ENCODE measurements at regions not wholly inside any gene's neighbourhood (a gene's known extent, or its start where the extent isn't known, plus 50 kb on each side); places are given as distances from the start of the nearest gene placed in this dataset.

GRCh38 chr9:79353856-79354520 lies 217.8 kb upstream of the TLE4 start:
- DNase-seq (ENCODE audit: low spot score in 2 of 2): no peak
- no peak overlapping the region for H3K27ac ChIP-seq

DNA sequence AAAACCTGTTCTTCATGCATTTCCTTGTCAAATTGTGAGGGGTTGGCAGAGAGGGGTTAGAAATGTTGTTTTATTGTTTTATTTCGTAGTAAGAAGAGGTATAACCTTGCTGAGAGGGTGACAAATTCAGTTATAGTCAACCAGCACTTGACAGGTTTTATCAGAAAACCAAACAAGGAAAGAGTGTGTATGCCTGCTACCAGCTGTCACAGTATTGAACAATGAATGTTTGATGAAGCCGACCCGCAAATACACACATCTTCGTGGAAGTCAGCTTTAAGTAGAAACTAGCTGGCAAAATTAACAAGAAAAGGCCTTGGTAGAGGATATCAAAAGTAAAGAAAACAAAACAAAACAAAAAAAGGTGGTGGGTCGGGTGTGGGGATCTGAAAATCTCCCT lies 214.6 kb upstream of the TLE4 start:
- no peak for TF ChIP-seq POLR2AphosphoS5 (IDR thresholded peaks at IDR 0.05)
- TF ChIP-seq CTCF (IDR thresholded peaks at IDR 0.05): no peak
- no peak for TF ChIP-seq POLR2A (IDR thresholded peaks at IDR 0.05)
- H3K36me3 ChIP-seq: no peaks in the 10 kb centered on the region
- no peak overlapping the region for H3K27ac ChIP-seq
- no peak for DNase-seq (ENCODE audit: low spot score in 2 of 2)
- H3K9me3 ChIP-seq: no peaks in the 10 kb centered on the region
- no peaks in the 10 kb centered on the region for H3K4me1 ChIP-seq
- no peaks in the 10 kb centered on the region for H3K27me3 ChIP-seq
- intact Hi-C loops (cut with DNase I; ENCODE audit: low total_unique reads): no loop called here
- H3K4me3 ChIP-seq: no peak overlapping the region

More at GRCh38 chr9:79353856-79354520, 217.8 kb upstream of the TLE4 start:
- intact Hi-C loops (cut with DNase I; ENCODE audit: low total_unique reads): no loop called here
- Histone ChIP-seq H3K9me3 (no peaks in the 10 kb centered on the region), H3K36me3 (no peaks in the 10 kb centered on the region), H3K4me3 (no peak overlapping the region), H3K4me1 (no peaks in the 10 kb centered on the region), H3K27me3 (no peaks in the 10 kb centered on the region)
- no peak for TF ChIP-seq POLR2A (IDR thresholded peaks at IDR 0.05)

DNA sequence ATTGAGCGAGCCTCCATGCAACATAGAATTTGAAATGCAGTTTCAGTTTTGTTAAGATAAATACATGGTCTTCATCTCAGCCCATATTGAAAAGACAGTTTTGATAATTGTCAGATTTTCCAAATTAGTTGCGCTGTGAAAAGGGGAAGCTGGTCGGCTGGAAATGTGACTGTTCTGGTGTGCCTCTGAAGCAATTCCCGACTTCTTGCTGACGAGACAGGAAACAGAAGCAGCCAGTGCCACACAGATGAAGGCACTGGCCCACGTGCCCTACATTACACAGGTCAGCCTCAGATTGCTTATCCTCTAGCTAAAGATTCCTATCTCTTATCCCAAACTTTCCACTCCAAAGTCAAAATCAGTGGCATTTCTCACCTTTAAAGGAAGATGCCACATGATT lies 214.1 kb upstream of the TLE4 start:
- Histone ChIP-seq H3K4me3 (no peak overlapping the region), H3K36me3 (no peaks in the 10 kb centered on the region), H3K9me3 (no peaks in the 10 kb centered on the region), H3K4me1 (no peaks in the 10 kb centered on the region), H3K27me3 (no peaks in the 10 kb centered on the region), H3K27ac (no peak overlapping the region)
- TF ChIP-seq POLR2A (IDR thresholded peaks at IDR 0.05) (no peak), CTCF (IDR thresholded peaks at IDR 0.05) (no peak), POLR2AphosphoS5 (IDR thresholded peaks at IDR 0.05) (no peak)
- no peak for DNase-seq (ENCODE audit: low spot score in 2 of 2)
- intact Hi-C loops (cut with DNase I; ENCODE audit: low total_unique reads): no loop called here

GRCh38 chr9:79360387-79361347 lies 211.1 kb upstream of the TLE4 start:
- Histone ChIP-seq H3K9me3 (no peaks in the 10 kb centered on the region), H3K4me3 (no peak overlapping the region), H3K27ac (no peak overlapping the region), H3K36me3 (no peaks in the 10 kb centered on the region), H3K4me1 (no peaks in the 10 kb centered on the region), H3K27me3 (no peaks in the 10 kb centered on the region)
- no peak for DNase-seq (ENCODE audit: low spot score in 2 of 2)
- no peak for TF ChIP-seq POLR2A (IDR thresholded peaks at IDR 0.05)
- no peak for TF ChIP-seq CTCF (IDR thresholded peaks at IDR 0.05)
- TF ChIP-seq POLR2AphosphoS5 (IDR thresholded peaks at IDR 0.05): no peak
- intact Hi-C loops (cut with DNase I; ENCODE audit: low total_unique reads): no loop called here

- Histone ChIP-seq H3K27ac (no peak overlapping the region), H3K36me3 (no peaks in the 10 kb centered on the region), H3K4me3 (no peak overlapping the region), H3K4me1 (no peaks in the 10 kb centered on the region), H3K9me3 (no peaks in the 10 kb centered on the region), H3K27me3 (no peaks in the 10 kb centered on the region)
- TF ChIP-seq POLR2A (IDR thresholded peaks at IDR 0.05) (no peak), POLR2AphosphoS5 (IDR thresholded peaks at IDR 0.05) (no peak), CTCF (IDR thresholded peaks at IDR 0.05) (no peak)
- intact Hi-C loops (cut with DNase I; ENCODE audit: low total_unique reads): no loop called here
- no peak for DNase-seq (ENCODE audit: low spot score in 2 of 2)
These were observed 209.4 kb upstream of the TLE4 start for GRCh38 chr9:79362100-79363081.

Measured in breast epithelium (tissue), 4 donors.